BE2C (cell line): ENCODE measurements at regions not wholly inside any gene's neighbourhood (a gene's known extent, or its start where the extent isn't known, plus 50 kb on each side); places are given as distances from the start of the nearest gene placed in this dataset.

ENCODE experiments used
- DNase-seq: peaks from one replicate; pipeline ENCODE4 v3.0.0-alpha.2; 2020
- H3K27me3 ChIP-seq: fragments of 250-450 bp; sonication (Bioruptor Pico); 2 replicates; pipeline ENCODE4 v1.5.1; 2020; ENCODE audit warnings: mild to moderate bottlenecking
- H3K36me3 ChIP-seq: fragments of 250-450 bp; sonication (Bioruptor Pico); 2 replicates; pipeline ENCODE4 v1.5.1; 2020; ENCODE audit warnings: mild to moderate bottlenecking
- H3K4me1 ChIP-seq: fragments of 250-450 bp; sonication (Bioruptor Pico); 2 replicates; pipeline ENCODE4 v1.5.1; 2020
- H3K4me3 ChIP-seq: 2 replicates; pipeline ENCODE4 v1.5.1; 2011; ENCODE audit warnings: low read depth, low read length
- H3K9me3 ChIP-seq: fragments of 250-450 bp; sonication (Bioruptor Pico); 2 replicates; pipeline ENCODE4 v1.5.1; 2020
- CTCF ChIP-seq: IDR thresholded peaks from 2 replicates; pipeline ENCODE4 v1.5.1; 2012; ENCODE audit warnings: mild to moderate bottlenecking, low read depth, low read length

- H3K9me3 ChIP-seq, result no peaks in the 10 kb centered on the region
- H3K36me3 ChIP-seq, result no peaks in the 10 kb centered on the region
- no peaks in the 10 kb centered on the region for H3K27me3 ChIP-seq
- no peak for TF ChIP-seq CTCF
- H3K4me3 ChIP-seq, result no peak overlapping the region
- DNase-seq, result no peak
- no peaks in the 10 kb centered on the region for H3K4me1 ChIP-seq
Observed at GRCh38 chr6:5855787-5856470, 150.8 kb downstream of the NRN1 start.

DNA sequence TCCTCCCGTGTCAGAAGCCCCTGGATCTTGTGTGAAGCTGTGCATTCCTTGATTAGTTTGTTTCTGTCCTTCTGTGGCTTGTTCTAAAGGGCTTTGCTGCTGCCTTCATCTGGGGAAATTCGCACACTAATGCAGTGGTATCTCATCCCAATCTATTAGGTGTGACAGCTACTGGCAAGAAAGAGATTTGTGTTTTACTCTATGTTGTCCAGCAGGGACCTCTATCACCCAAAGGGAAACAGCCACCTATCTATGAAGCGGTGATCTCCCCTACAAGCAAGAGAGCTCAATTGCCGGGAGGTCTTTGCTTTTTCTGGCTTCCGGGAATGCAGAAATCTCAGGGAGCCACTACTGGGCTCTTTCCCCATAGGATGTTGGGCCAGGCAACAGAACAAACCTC, 151.8 kb downstream of the NRN1 start:
- Histone ChIP-seq H3K36me3 (no peaks in the 10 kb centered on the region), H3K27me3 (no peaks in the 10 kb centered on the region), H3K9me3 (no peaks in the 10 kb centered on the region), H3K4me1 (no peaks in the 10 kb centered on the region), H3K4me3 (no peak overlapping the region)
- TF ChIP-seq CTCF, result no peak
- DNase-seq, result no peak

DNA sequence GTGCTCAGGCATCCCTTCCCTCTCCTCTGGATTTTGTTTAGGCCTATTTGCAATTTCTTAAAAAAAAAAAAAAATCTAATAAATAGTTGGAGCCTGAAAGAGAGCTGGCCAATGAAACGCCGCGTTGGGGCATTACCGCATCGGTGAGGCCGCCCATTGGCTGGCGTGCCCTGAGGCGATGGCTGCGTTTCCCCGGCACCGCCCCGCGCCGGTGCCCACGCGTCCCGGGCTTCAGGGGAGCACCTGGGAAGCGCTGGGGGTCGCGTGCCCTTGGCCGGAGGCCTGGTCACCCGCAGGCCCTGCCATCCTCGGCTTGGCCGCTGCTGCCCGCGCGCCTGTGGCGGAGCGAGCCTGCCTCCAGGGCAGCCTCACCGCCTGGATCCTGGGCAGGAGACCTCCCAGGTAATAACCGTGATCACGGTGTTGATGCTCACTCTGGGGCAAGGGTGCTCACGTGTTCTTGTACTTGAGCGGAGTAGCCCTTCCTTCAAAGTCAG, 155.4 kb downstream of the NRN1 start:
- Histone ChIP-seq H3K4me1 (no peaks in the 10 kb centered on the region), H3K4me3 (no peak overlapping the region), H3K9me3 (no peaks in the 10 kb centered on the region), H3K36me3 (no peaks in the 10 kb centered on the region), H3K27me3 (no peaks in the 10 kb centered on the region)
- no peak for DNase-seq
- no peak for TF ChIP-seq CTCF

GRCh38 chr6:5850848-5851255, 155.9 kb downstream of the NRN1 start:
- DNase-seq, result no peak
- no peak for TF ChIP-seq CTCF

GRCh38 chr6:5846889-5847288, 159.8 kb downstream of the NRN1 start:
- Histone ChIP-seq H3K4me3 (no peak overlapping the region), H3K27me3 (no peaks in the 10 kb centered on the region; the same call in 1 of the 2 replicates), H3K9me3 (no peaks in the 10 kb centered on the region)

More at GRCh38 chr6:5850848-5851255, 155.9 kb downstream of the NRN1 start:
- Histone ChIP-seq H3K4me3 (no peak overlapping the region), H3K4me1 (no peaks in the 10 kb centered on the region), H3K9me3 (no peaks in the 10 kb centered on the region), H3K36me3 (no peaks in the 10 kb centered on the region), H3K27me3 (no peaks in the 10 kb centered on the region)

More at GRCh38 chr6:5846889-5847288, 159.8 kb downstream of the NRN1 start:
- TF ChIP-seq CTCF, result no peak
- no peak for DNase-seq
- Histone ChIP-seq H3K4me1 (no peaks in the 10 kb centered on the region), H3K36me3 (no peaks in the 10 kb centered on the region)
